ENCODE measurements at regions not wholly inside any gene's neighbourhood (a gene's known extent, or its start where the extent isn't known, plus 50 kb on each side); places are given as distances from the start of the nearest gene placed in this dataset.
"Not testable (repeated sequence)": the region's sequence is repeated elsewhere in the genome, so short reads cannot be mapped to it uniquely, and the experiment has no call there.

GRCh38 chr20:39957911-39958310 is 731.1 kb downstream of the MAFB start:
- DNase-seq = not testable (repeated sequence)

DNA sequence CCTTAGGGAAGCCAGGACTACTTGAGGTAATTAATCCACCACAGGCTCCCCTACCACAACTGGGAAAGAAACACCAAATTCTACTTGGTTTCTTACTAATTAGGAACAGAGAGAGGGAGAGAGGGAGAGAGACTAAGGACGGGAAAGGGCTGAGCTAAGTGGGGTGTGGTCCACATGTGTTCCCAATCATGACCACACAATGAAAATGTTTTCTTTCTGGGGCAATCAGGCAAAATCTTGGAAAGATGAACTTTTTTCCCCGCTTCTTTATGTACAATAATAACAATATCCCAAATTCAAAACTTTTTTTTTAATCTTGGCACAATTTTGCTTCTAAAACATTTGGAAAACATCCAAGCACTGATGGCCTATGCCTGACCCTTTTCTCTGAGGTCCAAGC is 734.4 kb downstream of the MAFB start:
- no peak for DNase-seq

GRCh38 chr20:39946931-39947330 is 742.1 kb downstream of the MAFB start:
- no peak for DNase-seq

DNA sequence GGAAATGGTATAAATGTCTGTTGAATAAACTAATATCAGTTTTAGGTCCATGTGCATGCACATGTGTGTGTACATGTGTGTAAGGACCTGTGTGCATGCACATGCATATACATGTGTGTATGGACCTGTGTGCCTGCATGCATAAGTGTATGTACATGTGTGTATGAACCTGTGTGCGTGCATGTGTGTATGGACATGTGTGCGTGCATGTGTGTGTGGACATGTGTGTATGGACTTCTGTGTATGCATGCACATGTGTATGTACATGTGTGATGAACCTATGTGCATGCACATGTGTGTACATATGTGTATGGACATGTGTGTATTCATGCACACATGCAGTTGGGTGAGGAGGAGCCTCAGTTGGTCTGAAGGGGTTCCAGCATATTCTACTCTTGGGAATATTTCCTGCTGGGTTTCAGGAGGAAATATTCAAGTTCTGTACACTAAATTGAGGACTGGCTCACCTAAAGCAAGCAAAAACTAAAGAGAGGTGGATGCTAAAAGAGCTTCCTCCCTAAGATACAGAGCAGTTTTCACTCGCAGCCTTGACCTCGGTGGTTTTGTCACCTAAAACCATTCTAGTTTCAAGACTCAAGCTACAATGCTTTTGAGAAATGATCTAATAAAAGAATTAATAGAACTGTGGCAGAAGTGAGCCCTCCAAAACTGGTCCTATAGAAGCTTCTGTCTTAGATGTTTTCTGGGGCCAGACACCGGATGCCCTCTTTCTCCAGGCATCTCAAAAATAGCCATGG is 742.8 kb downstream of the MAFB start:
- DNase-seq = no peak

- DNase-seq = no peak
These were observed 744.2 kb downstream of the MAFB start for GRCh38 chr20:39944861-39945260.

DNA sequence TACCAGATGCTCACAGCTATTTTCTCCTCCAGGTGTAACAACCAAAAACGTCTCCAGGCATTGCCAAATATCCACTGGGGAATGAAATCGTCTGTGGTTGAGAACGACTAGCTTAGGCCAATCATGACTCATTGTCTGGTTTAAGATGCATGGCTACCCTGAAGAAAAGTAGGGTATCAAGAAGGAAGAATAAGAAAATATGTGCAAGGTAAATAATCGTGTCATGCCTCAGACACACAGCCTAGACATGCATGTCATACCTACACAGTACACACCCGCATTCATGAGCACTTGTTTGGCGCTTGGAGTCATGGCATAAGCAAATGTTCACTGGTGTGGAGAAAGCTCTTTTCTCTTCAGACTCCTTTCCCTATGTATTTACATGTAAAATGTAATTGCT is 745.7 kb downstream of the MAFB start:
- DNase-seq = no peak

- DNase-seq = no peak
These were observed 747.8 kb downstream of the MAFB start for GRCh38 chr20:39941245-39941644.

- no peak for DNase-seq
These were observed 749.7 kb downstream of the MAFB start for GRCh38 chr20:39939241-39939865.

DNA sequence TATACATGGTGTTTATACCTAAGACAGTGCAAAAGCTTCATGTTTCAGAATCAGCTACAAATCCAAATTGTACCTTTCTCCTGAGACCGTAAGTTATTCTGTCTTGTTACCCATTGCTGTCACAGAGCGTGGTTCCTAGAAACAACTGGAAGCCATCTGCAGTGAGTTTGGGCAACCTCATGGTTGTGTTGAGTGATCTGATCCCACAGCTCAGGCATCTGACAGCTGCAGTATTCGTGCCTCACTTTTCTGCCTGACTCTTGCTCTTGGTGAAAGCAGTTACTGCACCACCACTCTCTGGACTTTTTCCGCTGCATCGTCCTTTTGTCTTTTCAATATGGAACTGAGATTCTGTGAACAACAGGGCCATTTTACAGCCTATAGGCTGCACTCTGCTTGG is 752.6 kb downstream of the MAFB start:
- no peak for DNase-seq

- DNase-seq = no peak
These were observed 753.1 kb downstream of the MAFB start for GRCh38 chr20:39935901-39936300.

GRCh38 chr20:39916236-39916765 is 772.7 kb downstream of the MAFB start:
- DNase-seq = no peak

DNA sequence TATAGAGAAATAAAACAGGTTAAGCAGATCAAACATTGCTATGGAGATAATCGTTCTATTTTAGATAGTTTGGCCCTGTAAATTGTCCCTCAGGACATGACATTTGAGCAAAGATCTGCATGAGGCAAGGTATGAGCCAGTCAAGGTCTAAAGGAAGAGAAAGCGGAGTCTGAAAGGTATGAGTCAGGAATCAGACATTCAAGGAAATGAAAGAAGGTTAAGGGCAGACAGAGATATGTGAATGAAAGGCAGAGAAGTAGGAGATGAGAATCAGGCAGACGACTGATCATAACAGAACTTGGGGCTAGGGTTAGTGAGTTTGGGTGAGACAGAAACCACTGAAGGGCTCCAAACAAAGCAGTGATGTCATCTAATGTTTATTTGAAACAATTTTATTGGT is 775.8 kb downstream of the MAFB start:
- DNase-seq = no peak

GRCh38 chr20:39911497-39911896 is 777.5 kb downstream of the MAFB start:
- no peak for DNase-seq

GRCh38 chr20:39910536-39910935 is 778.5 kb downstream of the MAFB start:
- DNase-seq = no peak

DNA sequence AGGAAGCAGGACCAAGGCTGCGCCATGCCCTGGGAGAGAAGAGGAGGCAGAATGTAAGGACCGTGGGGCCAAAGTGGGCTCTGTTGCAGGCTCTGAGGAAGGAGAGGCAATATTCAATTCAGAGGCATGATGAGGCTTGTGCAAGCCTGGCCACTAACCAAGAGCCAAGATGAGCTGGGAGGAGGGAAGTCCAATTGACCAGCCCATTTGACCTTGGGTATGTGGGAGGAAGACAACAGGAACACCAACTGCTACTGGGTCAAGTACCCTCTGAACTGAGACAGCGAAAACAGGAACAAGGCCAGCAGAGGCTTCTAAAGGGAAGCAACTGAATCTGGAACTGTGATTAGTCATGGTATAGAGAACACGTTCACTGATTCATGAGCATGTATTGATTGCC is 779.6 kb downstream of the MAFB start:
- no peak for DNase-seq

DNA sequence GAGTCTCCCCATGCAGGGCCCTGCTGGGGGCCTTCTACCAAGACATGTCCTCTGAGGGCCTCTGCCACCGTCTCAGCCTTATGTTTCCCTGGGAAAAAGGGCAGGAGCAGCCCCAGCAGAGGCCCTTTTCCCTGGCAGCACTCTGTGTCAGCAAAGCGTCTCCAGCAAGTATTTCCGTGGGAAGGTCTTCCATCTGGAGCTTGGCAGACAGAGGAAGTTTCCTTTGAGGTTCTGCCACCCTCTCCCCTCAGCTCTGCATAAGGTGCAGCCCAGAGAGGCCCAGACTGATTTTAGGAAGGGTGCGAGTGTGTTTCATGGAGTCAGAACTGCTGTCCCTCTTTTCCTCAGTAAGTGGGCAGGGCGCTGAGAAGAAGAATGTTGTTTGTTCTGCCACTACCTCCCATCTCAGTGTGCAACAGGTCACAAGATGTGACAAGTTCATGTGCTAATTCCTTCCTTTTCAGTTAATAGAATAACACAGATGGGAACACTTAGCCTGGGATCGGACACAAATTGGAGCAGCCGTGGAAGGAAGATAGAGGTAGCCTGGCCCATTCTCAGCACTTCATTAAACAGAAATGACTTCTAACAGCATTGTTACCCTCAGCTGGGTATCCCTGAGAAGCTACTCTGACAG is 784.4 kb downstream of the MAFB start:
- DNase-seq = no peak

GRCh38 chr20:39903806-39904465 is 785.1 kb downstream of the MAFB start:
- DNase-seq = no peak

- no peak for DNase-seq
These were observed 789.2 kb downstream of the MAFB start for GRCh38 chr20:39899881-39900280.

DNA sequence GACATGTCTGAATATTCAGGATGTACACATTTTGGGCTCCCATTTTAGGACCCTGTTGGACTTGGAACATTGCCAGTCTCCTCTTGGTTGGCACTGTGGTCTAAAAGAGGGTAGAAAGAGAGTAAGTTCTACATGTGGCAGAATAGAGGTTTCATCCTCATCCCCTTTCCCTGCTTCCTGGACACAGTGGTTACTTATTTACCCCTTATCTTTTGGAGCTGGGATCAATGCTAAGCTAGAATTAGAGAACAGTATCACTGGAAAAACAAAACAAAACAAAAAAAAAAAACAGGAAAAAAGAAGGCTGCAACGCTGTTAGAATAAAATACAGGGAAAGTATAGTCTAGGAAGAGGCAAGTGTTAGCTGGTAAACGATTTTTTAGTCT is 790.6 kb downstream of the MAFB start:
- DNase-seq = no peak

GRCh38 chr20:39897781-39898466 is 791.1 kb downstream of the MAFB start:
- DNase-seq = no peak

- no peak for DNase-seq
These were observed 792.0 kb downstream of the MAFB start for GRCh38 chr20:39897058-39897457.

DNA sequence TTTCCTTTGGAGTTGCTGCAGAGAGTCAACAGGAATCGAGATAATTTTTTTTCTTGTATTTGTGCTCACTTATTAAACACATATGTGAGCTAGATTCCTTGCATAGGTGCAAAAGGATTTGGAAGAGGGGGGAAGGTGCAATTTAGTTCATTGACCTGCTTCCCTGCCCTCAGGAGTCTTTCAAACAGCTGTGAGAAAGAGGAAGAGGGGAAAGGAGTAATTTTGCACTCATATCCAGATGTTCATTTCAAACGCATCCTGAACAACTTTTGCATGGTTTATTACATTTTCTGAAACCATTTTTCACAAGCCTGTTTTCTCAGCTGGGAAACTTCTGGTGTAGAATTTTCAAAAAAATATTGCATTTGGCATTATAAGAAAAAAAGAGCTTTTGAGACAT is 795.0 kb downstream of the MAFB start:
- no peak for DNase-seq

Measured in NCI-H1105 (cell line).